Effector memory CD8-positive, alpha-beta T cell (primary cell): ENCODE measurements at regions not wholly inside any gene's neighbourhood (a gene's known extent, or its start where the extent isn't known, plus 50 kb on each side); places are given as distances from the start of the nearest gene placed in this dataset.
"Not testable (repeated sequence)": the region's sequence is repeated elsewhere in the genome, so short reads cannot be mapped to it uniquely, and the experiment has no call there.

Experiments used
- ATAC-seq: fragments of 150-1000 bp; cut with Tn5 transposase; replicated peaks from 2 replicates; pipeline ENCODE4 v1.10.0; 2021; ENCODE audit warnings: mild to moderate bottlenecking, moderate library complexity
- DNase-seq, 3 experiments: peaks; one replicate each; pipeline ENCODE4 v3.0.0; 2021
- H3K27ac Mint-ChIP-seq, 2 donors: one replicate each; pipeline ENCODE4 v1.8.0; 2022; ENCODE audit warnings: mild to moderate bottlenecking in 2 of 2, mixed read lengths in 2 of 2, moderate library complexity in 2 of 2
- H3K27me3 Mint-ChIP-seq, 2 donors: one replicate each; pipeline ENCODE4 v1.8.0; 2022; ENCODE audit warnings: mixed read lengths in 2 of 2
- H3K36me3 Mint-ChIP-seq: one replicate; pipeline ENCODE4 v1.8.0; 2022; ENCODE audit warnings: mild to moderate bottlenecking, moderate library complexity, mixed read lengths; ENCODE audit not compliant: insufficient read depth
- H3K4me1 Mint-ChIP-seq, 2 donors: one replicate each; pipeline ENCODE4 v1.8.0; 2022; ENCODE audit warnings: low read depth in 2 of 2, mixed read lengths in 2 of 2
- H3K4me3 Mint-ChIP-seq, 2 donors: one replicate each; pipeline ENCODE4 v1.8.0; 2022; ENCODE audit warnings: mild to moderate bottlenecking in 2 of 2, mixed read lengths in 2 of 2, moderate library complexity in 2 of 2
- H3K9me3 Mint-ChIP-seq, 2 donors: one replicate each; pipeline ENCODE4 v1.8.0; 2022; ENCODE audit warnings: mixed read lengths in 2 of 2

DNA sequence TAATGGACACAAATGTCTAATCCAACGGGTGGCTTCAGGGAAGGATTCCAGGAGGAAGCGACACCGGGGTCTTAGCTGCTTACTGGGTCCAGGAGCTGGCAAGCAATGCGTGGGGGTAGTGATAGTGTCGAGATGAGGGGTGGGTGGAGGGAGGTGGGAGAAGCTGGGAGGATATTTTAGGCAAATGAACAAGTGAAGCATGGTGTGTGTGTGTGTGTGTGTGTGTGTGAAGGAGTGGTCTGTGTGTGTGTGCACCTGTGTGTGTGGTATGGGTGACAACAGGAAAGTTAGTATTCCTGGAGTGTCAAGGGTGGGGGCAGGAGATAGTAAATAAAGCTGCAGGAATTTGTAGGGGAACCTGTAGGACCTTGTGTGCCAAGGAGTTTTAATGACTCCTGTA is 126.9 kb upstream of the ZBED5 start:
- Mint-ChIP-seq H3K4me1 (peaks cover 0 to 2% of the 10 kb centered on the region in 2 donors), H3K27me3 (peaks cover 35 to 42% of the 10 kb centered on the region in 2 donors), H3K36me3 (no peaks in the 10 kb centered on the region), H3K9me3 (no peaks in the 10 kb centered on the region), H3K27ac (no peak overlapping the region), H3K4me3 (no peak overlapping the region)
- DNase-seq (no peak), ATAC-seq (no peak)

GRCh38 chr11:10984250-10984649 is 126.4 kb upstream of the ZBED5 start:
- Mint-ChIP-seq H3K4me3 (no peak overlapping the region), H3K9me3 (no peaks in the 10 kb centered on the region), H3K27ac (no peak overlapping the region), H3K4me1 (peaks cover 0 to 2% of the 10 kb centered on the region in 2 donors), H3K27me3 (peaks cover 35 to 42% of the 10 kb centered on the region in 2 donors), H3K36me3 (no peaks in the 10 kb centered on the region)
- DNase-seq (no peak), ATAC-seq (no peak)

GRCh38 chr11:10982704-10983510 is 125.1 kb upstream of the ZBED5 start:
- Mint-ChIP-seq H3K4me3 (no peak overlapping the region), H3K27ac (no peak overlapping the region), H3K36me3 (no peaks in the 10 kb centered on the region), H3K27me3 (peaks cover 35 to 42% of the 10 kb centered on the region in 2 donors), H3K9me3 (no peaks in the 10 kb centered on the region), H3K4me1 (peaks cover 0 to 2% of the 10 kb centered on the region in 2 donors)
- no peak for DNase-seq
- ATAC-seq, result no peak

GRCh38 chr11:10979529-10979928 is 121.7 kb upstream of the ZBED5 start:
- H3K4me1 Mint-ChIP-seq, result no peaks in the 10 kb centered on the region
- ATAC-seq (no peak), DNase-seq (no peak)
- no peak overlapping the region for H3K4me3 Mint-ChIP-seq
- no peaks in the 10 kb centered on the region for H3K36me3 Mint-ChIP-seq
- no peak overlapping the region for H3K27ac Mint-ChIP-seq
- H3K9me3 Mint-ChIP-seq, result no peaks in the 10 kb centered on the region
- peaks cover 32 to 33% of the 10 kb centered on the region in 2 donors for H3K27me3 Mint-ChIP-seq

DNA sequence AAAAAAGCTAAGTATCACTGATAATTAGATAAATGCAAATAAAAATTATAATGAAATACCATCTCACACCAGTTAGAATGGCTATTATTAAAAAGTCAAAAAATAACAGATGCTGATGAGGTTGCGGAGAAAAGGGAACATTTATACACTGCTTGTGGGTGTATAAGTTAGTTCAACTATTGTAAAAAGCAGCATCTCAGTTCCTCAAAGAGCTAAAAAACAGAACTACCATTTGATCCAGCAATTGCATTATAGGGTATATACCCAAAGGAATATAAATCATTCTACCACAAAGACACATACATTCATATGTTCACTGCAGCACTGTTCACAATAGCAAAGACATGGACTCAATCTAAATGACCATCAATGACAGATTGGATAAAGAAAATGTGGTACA is 120.3 kb upstream of the ZBED5 start:
- Mint-ChIP-seq H3K36me3 (no peaks in the 10 kb centered on the region), H3K27me3 (peaks cover 23 to 24% of the 10 kb centered on the region in 2 donors), H3K27ac (no peak overlapping the region), H3K4me1 (no peaks in the 10 kb centered on the region), H3K4me3 (no peak overlapping the region), H3K9me3 (no peaks in the 10 kb centered on the region)
- no peak for ATAC-seq
- DNase-seq, result no peak

GRCh38 chr11:10975287-10975721 is 117.5 kb upstream of the ZBED5 start:
- H3K27me3 Mint-ChIP-seq, result peaks cover 0 to 6% of the 10 kb centered on the region in 2 donors
- no peaks in the 10 kb centered on the region for H3K9me3 Mint-ChIP-seq
- H3K27ac Mint-ChIP-seq, result no peak overlapping the region
- no peaks in the 10 kb centered on the region for H3K36me3 Mint-ChIP-seq
- H3K4me3 Mint-ChIP-seq, result no peak overlapping the region
- DNase-seq, result no peak
- no peaks in the 10 kb centered on the region for H3K4me1 Mint-ChIP-seq
- ATAC-seq, result no peak

DNA sequence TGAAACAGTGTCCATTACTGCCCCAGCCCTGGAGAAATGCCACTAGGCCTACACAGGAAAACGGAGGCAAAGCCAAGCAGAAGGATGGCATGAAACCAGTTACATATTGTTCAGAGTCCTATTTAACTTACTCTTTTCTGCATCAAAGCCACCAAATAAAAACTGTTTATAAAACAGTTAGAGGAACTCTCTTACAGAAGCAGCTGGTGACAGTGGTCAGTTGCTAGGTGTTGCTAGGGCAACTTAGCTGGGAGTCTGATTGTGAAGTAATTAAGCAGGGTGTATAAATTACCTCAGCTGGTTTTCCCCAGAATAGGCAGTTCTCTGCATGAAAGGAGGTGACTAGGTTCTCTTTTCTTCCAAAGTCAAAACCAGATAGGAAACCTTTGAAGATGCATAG is 115.6 kb upstream of the ZBED5 start:
- Mint-ChIP-seq H3K27me3 (peaks cover 0 to 11% of the 10 kb centered on the region in 2 donors), H3K9me3 (no peaks in the 10 kb centered on the region), H3K4me1 (no peaks in the 10 kb centered on the region), H3K27ac (no peak overlapping the region), H3K36me3 (no peaks in the 10 kb centered on the region), H3K4me3 (no peak overlapping the region)
- ATAC-seq, result no peak
- DNase-seq, result no peak

GRCh38 chr11:10970926-10971325 is 113.1 kb upstream of the ZBED5 start:
- Mint-ChIP-seq H3K27ac (no peak overlapping the region), H3K27me3 (peaks cover 0 to 14% of the 10 kb centered on the region in 2 donors), H3K36me3 (no peaks in the 10 kb centered on the region), H3K9me3 (no peaks in the 10 kb centered on the region), H3K4me3 (no peak overlapping the region), H3K4me1 (no peaks in the 10 kb centered on the region)
- ATAC-seq, result no peak
- no peak for DNase-seq

DNA sequence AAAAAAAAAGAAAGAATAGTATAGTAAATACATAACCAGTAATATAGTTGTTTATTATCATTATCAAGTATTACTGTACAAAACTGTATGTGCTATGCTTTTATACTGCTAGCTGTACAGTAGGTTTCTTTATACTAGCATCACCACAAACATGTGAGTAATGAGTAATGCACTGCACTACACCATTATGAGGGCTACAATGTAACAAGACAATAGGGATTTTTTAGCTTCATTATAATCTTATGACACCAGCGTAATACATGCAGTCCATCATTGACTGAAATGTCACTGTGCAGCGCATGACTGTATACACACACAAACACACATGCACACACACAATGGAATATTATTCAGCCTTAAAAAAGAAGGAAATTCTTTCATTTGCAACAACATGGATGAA is 111.5 kb upstream of the ZBED5 start:
- Mint-ChIP-seq H3K27ac (no peak overlapping the region), H3K4me1 (no peaks in the 10 kb centered on the region), H3K27me3 (peaks cover 8 to 18% of the 10 kb centered on the region in 2 donors), H3K9me3 (peaks cover 0 to 4% of the 10 kb centered on the region in 2 donors), H3K4me3 (no peak overlapping the region), H3K36me3 (no peaks in the 10 kb centered on the region)
- ATAC-seq (no peak), DNase-seq (no peak)

- not testable (repeated sequence) for H3K9me3 Mint-ChIP-seq, H3K4me3 Mint-ChIP-seq, DNase-seq, H3K36me3 Mint-ChIP-seq, H3K27ac Mint-ChIP-seq, H3K4me1 Mint-ChIP-seq, ATAC-seq
- peaks cover 70 to 76% of the 10 kb centered on the region in 2 donors for H3K27me3 Mint-ChIP-seq
Measured at GRCh38 chr11:10956884-10957283, 99.0 kb upstream of the ZBED5 start.

- H3K36me3 Mint-ChIP-seq, result no peaks in the 10 kb centered on the region
- no peak overlapping the region for H3K27ac Mint-ChIP-seq
- H3K9me3 Mint-ChIP-seq, result peaks cover 0 to 2% of the 10 kb centered on the region in 2 donors
- no peak for ATAC-seq
- peaks cover 76 to 82% of the 10 kb centered on the region in 2 donors for H3K27me3 Mint-ChIP-seq
- H3K4me1 Mint-ChIP-seq, result no peaks in the 10 kb centered on the region
- DNase-seq, result no peak
- no peak overlapping the region for H3K4me3 Mint-ChIP-seq
Measured at GRCh38 chr11:10955616-10956015, 97.8 kb upstream of the ZBED5 start.

- ATAC-seq (no peak), DNase-seq (no peak)
- peaks cover 77 to 91% of the 10 kb centered on the region in 2 donors for H3K27me3 Mint-ChIP-seq
- H3K36me3 Mint-ChIP-seq, result no peaks in the 10 kb centered on the region
- H3K27ac Mint-ChIP-seq, result no peak overlapping the region
- no peaks in the 10 kb centered on the region for H3K4me1 Mint-ChIP-seq
- peaks cover 0 to 2% of the 10 kb centered on the region in 2 donors for H3K9me3 Mint-ChIP-seq
- H3K4me3 Mint-ChIP-seq, result no peak overlapping the region
Measured at GRCh38 chr11:10954184-10954583, 96.3 kb upstream of the ZBED5 start.

- no peaks in the 10 kb centered on the region for H3K4me1 Mint-ChIP-seq
- no peaks in the 10 kb centered on the region for H3K9me3 Mint-ChIP-seq
- H3K27me3 Mint-ChIP-seq, result peaks cover 78 to 92% of the 10 kb centered on the region in 2 donors
Measured at GRCh38 chr11:10952872-10953271, 95.0 kb upstream of the ZBED5 start.

GRCh38 chr11:10947935-10948334 is 90.1 kb upstream of the ZBED5 start:
- H3K27ac Mint-ChIP-seq, H3K36me3 Mint-ChIP-seq, ATAC-seq, H3K4me1 Mint-ChIP-seq, H3K4me3 Mint-ChIP-seq, H3K9me3 Mint-ChIP-seq, DNase-seq: not testable (repeated sequence)
- H3K27me3 Mint-ChIP-seq, result peaks cover 40 to 49% of the 10 kb centered on the region in 2 donors

More at GRCh38 chr11:10952872-10953271, 95.0 kb upstream of the ZBED5 start:
- ATAC-seq (no peak), DNase-seq (no peak)
- H3K27ac Mint-ChIP-seq, result no peak overlapping the region
- H3K4me3 Mint-ChIP-seq, result no peak overlapping the region
- no peaks in the 10 kb centered on the region for H3K36me3 Mint-ChIP-seq
